Stimulated activated memory B cell treated with anti-CD40 and anti-IgM and Interleukin-4, amounts not matched to agents 10 μg/mL and 1 μg/mL and 100 μg/mL, for 72 hours (primary cell): ENCODE measurements at regions not wholly inside any gene's neighbourhood (a gene's known extent, or its start where the extent isn't known, plus 50 kb on each side); places are given as distances from the start of the nearest gene placed in this dataset.

Experiments used
- ATAC-seq: fragments of 150-1000 bp; cut with Tn5 transposase; 2 replicates; pipeline ENCODE4 v1.10.0; 2021
- H3K27ac Mint-ChIP-seq: one replicate; pipeline ENCODE4 v1.8.0; 2022; ENCODE audit warnings: mild to moderate bottlenecking, mixed read lengths
- H3K27me3 Mint-ChIP-seq: one replicate; pipeline ENCODE4 v1.8.0; 2022; ENCODE audit warnings: mixed read lengths
- H3K36me3 Mint-ChIP-seq: one replicate; pipeline ENCODE4 v1.8.0; 2022; ENCODE audit warnings: mixed read lengths
- H3K4me1 Mint-ChIP-seq: one replicate; pipeline ENCODE4 v1.8.0; 2022; ENCODE audit warnings: mixed read lengths
- H3K4me3 Mint-ChIP-seq: one replicate; pipeline ENCODE4 v1.8.0; 2022; ENCODE audit warnings: mild to moderate bottlenecking, moderate library complexity, mixed read lengths
- H3K9me3 Mint-ChIP-seq: one replicate; pipeline ENCODE4 v1.8.0; 2022; ENCODE audit warnings: mixed read lengths

DNA sequence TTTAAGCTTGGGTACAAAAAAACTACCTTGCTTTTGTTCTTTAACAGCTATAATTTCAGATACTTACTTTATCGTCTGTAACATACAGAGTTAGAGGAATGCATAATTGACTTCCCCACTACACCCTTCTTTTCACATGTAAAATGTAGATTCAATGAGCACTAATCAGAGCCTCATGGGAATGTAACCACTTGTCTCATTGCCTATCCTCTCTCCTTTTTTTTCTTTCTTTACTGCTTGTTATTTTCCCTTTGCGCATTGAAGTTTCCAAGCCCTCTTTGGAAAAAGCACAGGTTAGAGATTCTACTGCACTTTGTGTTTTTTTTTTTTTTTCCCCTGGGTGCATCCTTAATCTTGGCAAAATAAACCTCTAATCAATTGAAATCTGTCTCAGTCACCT, 965.1 kb upstream of the PABPC4L start:
- Mint-ChIP-seq H3K9me3 (peaks cover 3% of the 10 kb centered on the region), H3K27me3 (no peaks in the 10 kb centered on the region), H3K27ac (no peak overlapping the region), H3K36me3 (no peaks in the 10 kb centered on the region), H3K4me1 (no peaks in the 10 kb centered on the region), H3K4me3 (no peak overlapping the region)
- no peak for ATAC-seq

DNA sequence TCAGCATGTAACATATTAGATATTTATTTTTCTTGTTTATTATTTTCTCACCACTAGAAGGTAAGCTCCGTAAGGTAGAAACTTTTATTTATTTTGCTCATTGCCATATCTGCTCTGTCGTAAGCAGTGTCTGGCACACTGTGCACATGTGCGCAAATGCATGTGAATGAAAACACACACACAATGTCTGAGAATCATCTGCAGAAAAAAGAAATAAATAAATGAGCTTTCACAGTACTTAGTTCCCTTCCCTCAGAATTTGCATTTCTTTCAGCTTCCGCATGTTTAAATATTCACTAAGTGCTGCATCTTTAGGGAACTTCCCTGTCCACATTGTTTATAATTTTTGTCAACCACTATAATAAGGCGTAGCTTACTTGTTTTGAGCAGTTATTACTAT, 963.0 kb upstream of the PABPC4L start:
- Mint-ChIP-seq H3K4me3 (no peak overlapping the region), H3K9me3 (peaks cover 2% of the 10 kb centered on the region), H3K27ac (no peak overlapping the region), H3K4me1 (no peaks in the 10 kb centered on the region), H3K27me3 (no peaks in the 10 kb centered on the region), H3K36me3 (no peaks in the 10 kb centered on the region)
- no peak for ATAC-seq

DNA sequence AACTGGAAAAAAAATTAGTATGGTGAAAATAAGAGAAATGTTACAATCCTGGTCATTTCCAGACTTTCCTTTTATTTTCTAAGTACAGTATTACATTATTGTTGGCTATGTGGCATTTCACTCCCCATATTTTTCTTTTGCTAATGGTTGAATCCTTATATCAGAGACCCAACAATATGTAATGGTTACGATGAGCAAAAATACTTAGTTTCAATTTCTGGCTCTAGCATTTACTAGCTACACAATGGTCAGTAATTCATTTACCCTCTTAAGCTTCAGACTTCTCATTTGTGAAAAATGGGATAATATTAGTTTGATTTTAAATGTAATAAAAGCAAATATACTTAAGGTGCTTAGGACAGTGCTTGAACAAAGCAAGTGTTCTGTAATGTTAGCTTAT, 942.9 kb upstream of the PABPC4L start:
- no peak overlapping the region for H3K4me3 Mint-ChIP-seq
- no peak for ATAC-seq
- peaks cover 8% of the 10 kb centered on the region for H3K9me3 Mint-ChIP-seq
- no peaks in the 10 kb centered on the region for H3K27me3 Mint-ChIP-seq
- no peaks in the 10 kb centered on the region for H3K4me1 Mint-ChIP-seq
- no peaks in the 10 kb centered on the region for H3K36me3 Mint-ChIP-seq
- no peak overlapping the region for H3K27ac Mint-ChIP-seq

DNA sequence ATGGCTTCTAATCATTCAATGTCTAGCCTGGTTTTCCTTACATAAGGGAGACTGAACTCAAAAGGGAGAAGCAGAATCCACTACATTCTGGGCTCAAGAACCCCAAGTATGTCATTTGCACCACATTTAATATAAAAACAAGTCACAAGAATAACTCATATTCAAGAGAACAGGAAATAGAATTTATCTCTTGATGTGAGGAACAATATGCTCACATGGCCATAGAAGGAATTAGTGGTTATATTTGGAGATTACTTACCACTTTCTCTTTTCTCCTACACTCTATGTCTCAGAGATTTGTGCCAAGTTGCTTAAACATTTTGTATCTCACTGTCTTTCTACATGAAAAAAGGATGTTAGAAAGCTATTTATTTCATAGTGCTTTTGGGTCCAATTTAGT, 922.6 kb upstream of the PABPC4L start:
- H3K4me3 Mint-ChIP-seq = no peak overlapping the region
- no peaks in the 10 kb centered on the region for H3K9me3 Mint-ChIP-seq
- no peaks in the 10 kb centered on the region for H3K4me1 Mint-ChIP-seq
- H3K27ac Mint-ChIP-seq = no peak overlapping the region
- H3K27me3 Mint-ChIP-seq = no peaks in the 10 kb centered on the region
- no peak for ATAC-seq
- no peaks in the 10 kb centered on the region for H3K36me3 Mint-ChIP-seq

DNA sequence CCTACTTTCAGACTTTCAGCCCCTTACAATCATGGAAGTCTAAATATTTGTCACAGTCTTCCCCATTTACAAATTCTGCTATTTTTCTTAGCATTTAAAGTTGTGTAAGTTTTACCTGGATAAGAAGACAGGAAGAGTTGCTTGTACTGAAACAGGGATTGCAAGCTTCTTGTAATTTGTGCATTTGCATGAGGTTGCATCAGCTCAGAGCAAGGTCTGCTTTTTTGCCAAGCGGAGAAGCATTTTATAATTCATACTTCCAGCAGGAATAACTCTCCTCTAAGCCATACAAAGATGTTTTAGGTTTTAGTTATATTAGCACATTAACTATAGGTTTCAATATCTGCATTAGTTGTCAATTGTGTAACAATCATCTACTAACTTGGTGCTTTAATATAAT, 922.0 kb upstream of the PABPC4L start:
- Mint-ChIP-seq H3K4me3 (no peak overlapping the region), H3K36me3 (no peaks in the 10 kb centered on the region), H3K9me3 (no peaks in the 10 kb centered on the region), H3K27me3 (no peaks in the 10 kb centered on the region), H3K4me1 (no peaks in the 10 kb centered on the region), H3K27ac (no peak overlapping the region)
- ATAC-seq = no peak

DNA sequence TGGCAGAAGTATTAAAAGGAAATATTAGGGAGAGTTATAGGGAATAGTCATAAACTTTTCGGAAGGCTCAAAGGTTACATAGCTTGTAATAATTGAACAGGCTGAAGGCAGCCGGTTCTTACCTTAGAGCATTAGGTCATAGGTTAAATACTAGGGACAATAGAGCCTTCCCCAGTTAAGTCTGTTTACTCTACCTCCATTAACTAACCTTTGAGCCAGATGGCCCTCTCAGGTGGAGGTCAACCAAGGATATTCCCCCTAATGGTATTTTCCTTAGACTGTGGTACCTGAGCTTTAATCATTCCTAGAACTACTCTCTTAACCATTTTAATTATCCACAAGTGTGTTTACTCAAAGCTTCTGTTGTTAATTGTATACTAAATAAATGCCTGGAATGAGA, 920.9 kb upstream of the PABPC4L start:
- Mint-ChIP-seq H3K27ac (no peak overlapping the region), H3K4me3 (no peak overlapping the region), H3K9me3 (no peaks in the 10 kb centered on the region), H3K36me3 (no peaks in the 10 kb centered on the region), H3K4me1 (no peaks in the 10 kb centered on the region), H3K27me3 (no peaks in the 10 kb centered on the region)
- ATAC-seq = no peak

DNA sequence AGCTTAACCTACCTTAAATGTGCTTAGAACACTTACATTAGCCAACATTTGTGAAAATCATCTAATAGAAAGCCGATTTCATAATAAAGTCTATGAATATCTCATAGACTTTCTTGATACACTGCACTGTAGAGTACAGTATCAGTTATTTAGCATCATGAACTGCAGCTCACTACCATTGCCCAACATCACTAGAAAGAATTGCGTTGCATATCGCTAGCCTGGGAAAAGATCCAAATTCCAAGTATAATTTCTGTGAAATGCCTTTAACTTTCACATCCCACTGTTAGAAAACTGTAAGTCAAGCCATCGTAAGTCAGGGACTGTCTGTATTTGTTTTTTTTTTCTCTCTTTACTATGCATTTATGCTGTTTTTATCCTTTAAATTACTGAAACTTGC, 918.6 kb upstream of the PABPC4L start:
- H3K4me1 Mint-ChIP-seq = no peaks in the 10 kb centered on the region
- no peaks in the 10 kb centered on the region for H3K36me3 Mint-ChIP-seq
- no peak for ATAC-seq
- no peak overlapping the region for H3K4me3 Mint-ChIP-seq
- H3K27ac Mint-ChIP-seq = no peak overlapping the region
- no peaks in the 10 kb centered on the region for H3K27me3 Mint-ChIP-seq
- peaks cover 3% of the 10 kb centered on the region for H3K9me3 Mint-ChIP-seq

DNA sequence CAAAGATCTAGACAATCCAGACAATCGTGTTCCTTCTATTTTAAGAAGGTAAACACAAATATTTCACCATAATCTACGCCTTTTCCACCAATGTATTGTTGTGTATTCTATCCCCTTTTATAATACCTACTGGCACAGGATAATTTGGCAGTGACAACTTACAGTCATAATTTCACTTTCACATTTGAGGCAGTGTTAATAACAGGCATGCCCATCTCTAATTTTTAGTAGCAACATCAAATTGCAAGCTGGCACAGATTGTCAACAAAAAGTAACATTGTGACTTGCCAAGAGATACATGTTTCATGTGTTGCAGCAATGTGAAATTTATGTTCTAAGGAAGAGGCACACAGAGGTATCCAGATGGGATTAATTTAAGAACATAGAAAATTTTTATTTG, 912.5 kb upstream of the PABPC4L start:
- H3K36me3 Mint-ChIP-seq = no peaks in the 10 kb centered on the region
- no peak overlapping the region for H3K4me3 Mint-ChIP-seq
- H3K27ac Mint-ChIP-seq = no peak overlapping the region
- H3K27me3 Mint-ChIP-seq = no peaks in the 10 kb centered on the region
- H3K4me1 Mint-ChIP-seq = no peaks in the 10 kb centered on the region
- ATAC-seq = no peak
- peaks cover 12% of the 10 kb centered on the region for H3K9me3 Mint-ChIP-seq

DNA sequence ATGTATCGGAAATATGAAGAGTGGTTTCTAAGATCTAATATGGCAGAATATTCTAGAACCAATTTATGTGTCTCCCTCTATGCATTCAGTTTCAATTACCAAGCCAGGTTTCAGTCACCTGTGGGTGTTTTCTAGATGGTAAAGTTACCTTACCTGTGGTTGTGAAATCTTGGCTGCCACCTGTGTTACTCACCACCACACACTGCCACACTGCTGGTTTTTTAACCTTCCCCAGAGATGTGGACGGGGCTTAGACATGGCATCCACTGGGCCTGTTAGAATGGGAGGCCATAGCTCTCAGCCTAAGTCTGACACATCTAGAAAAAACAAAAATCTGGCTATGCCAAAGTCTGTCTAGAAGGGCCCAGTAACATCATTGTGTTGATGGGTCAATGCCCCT, 896.5 kb upstream of the PABPC4L start:
- Mint-ChIP-seq H3K9me3 (no peaks in the 10 kb centered on the region), H3K36me3 (no peaks in the 10 kb centered on the region), H3K4me1 (no peaks in the 10 kb centered on the region), H3K4me3 (no peak overlapping the region), H3K27ac (no peak overlapping the region), H3K27me3 (no peaks in the 10 kb centered on the region)
- ATAC-seq = no peak

DNA sequence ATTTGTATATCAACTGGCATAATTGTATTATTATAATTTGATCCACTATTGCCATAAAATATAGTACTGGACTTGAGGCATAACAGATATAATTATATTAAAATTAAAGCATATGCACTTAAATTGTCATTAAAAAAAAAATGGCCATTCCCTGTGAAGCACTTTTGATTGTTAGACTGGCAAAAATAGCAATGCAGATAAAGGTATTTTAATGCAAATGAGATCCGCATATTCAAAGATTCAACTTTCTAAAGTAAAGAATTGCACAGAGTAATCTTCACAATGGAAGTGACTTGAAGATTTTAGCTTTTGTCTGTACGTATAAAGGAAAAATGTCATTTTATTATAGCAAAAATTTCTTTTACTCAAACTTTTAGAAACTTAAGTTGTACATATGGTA, 871.8 kb upstream of the PABPC4L start:
- Mint-ChIP-seq H3K27ac (no peak overlapping the region), H3K36me3 (no peaks in the 10 kb centered on the region), H3K9me3 (peaks cover 21% of the 10 kb centered on the region), H3K4me1 (no peaks in the 10 kb centered on the region), H3K4me3 (no peak overlapping the region), H3K27me3 (no peaks in the 10 kb centered on the region)
- no peak for ATAC-seq

DNA sequence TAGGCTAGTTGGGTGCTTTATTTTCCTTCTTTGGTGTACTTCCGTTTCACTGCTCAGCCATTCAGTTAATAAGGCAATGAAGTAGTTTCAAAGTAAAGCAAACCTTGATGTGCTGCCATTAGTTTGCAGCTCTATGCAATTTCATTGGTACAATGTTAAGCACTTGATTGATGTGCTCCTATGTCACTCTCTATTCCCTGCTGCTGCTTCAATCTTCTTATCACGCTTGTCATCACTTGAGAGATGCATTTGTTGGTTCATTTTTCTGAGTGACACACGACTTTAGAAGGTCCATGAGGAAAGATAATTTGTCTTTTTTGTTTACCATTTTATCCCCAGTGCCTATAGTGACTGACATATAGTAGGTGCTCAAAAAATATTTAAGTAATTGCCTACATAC, 871.0 kb upstream of the PABPC4L start:
- Mint-ChIP-seq H3K27me3 (no peaks in the 10 kb centered on the region), H3K4me1 (no peaks in the 10 kb centered on the region), H3K4me3 (no peak overlapping the region), H3K27ac (no peak overlapping the region), H3K36me3 (no peaks in the 10 kb centered on the region), H3K9me3 (peaks cover 14% of the 10 kb centered on the region)
- no peak for ATAC-seq

DNA sequence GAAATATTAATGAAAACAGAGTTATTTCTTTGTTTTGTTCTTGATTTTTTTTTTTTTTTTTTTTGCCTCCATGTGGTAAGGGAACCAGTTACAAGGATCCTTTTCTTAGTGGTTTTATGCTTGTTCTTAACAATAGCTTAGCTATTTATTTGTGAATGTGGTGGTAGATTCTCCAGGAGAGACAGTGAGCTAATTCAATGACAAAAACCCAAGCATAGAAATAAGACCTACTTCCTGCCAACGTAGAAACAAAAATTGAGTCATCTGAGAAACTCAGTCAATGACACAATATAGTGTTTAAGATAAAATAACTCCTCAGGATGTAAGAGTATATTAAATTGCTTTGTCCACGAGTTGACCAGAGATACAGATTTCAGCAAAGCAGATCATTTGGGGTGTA, 863.8 kb upstream of the PABPC4L start:
- Mint-ChIP-seq H3K36me3 (no peaks in the 10 kb centered on the region), H3K9me3 (peaks cover 3% of the 10 kb centered on the region), H3K4me3 (no peak overlapping the region), H3K4me1 (no peaks in the 10 kb centered on the region), H3K27me3 (no peaks in the 10 kb centered on the region), H3K27ac (no peak overlapping the region)
- no peak for ATAC-seq

DNA sequence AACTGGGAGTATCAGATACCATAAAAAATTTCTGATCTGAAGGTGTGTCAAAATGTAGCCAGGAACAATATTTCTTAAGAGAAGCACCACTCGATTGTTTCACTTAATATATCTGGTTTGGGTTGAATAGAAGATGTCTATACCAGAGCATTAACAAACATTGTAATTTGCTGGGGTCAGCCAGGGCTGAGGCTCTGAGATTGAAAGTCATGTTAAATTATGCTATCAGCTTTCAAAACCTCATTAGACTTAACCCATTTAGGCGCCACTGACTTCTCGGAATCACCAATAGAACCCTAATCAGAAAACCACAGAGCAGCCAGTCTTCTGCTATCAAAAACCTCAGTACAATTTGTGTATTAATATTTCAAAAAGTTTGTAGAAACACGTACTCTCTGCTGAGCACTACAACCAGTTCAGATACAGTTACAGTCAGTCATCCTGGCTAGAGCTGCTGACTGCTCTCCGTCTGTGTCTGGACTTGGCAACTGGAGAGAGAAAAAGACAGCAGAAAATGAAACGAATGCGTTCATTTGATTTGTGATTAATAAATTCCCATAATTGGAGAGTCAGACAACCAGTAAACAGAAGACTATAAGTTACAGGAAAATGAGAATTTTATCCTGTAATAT, 848.6 kb upstream of the PABPC4L start:
- peaks cover under 1% of the 10 kb centered on the region for H3K9me3 Mint-ChIP-seq
- ATAC-seq = no peak
- H3K36me3 Mint-ChIP-seq = no peaks in the 10 kb centered on the region
- no peak overlapping the region for H3K4me3 Mint-ChIP-seq
- no peaks in the 10 kb centered on the region for H3K27me3 Mint-ChIP-seq
- no peak overlapping the region for H3K27ac Mint-ChIP-seq
- H3K4me1 Mint-ChIP-seq = no peaks in the 10 kb centered on the region

DNA sequence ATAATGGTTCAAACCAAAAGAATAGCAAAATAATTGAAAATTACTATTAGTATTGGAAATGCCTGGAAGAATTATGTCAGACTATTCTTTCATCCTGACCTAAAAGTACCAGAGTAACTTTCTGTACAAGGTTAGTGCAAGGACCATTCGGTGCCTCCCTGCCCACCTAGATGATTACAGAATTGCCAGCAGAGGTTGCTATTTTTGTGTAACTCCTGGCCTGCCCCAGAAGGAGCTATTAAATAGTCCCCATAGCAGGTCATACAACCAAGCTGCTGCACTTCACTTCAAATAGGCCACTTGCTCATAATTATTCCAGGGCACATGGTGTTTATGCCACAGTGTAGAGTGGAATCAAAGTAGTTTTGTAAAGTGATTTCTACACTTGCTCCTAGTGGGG, 831.1 kb upstream of the PABPC4L start:
- H3K4me1 Mint-ChIP-seq = no peaks in the 10 kb centered on the region
- no peak for ATAC-seq
- no peaks in the 10 kb centered on the region for H3K27me3 Mint-ChIP-seq
- no peaks in the 10 kb centered on the region for H3K36me3 Mint-ChIP-seq
- H3K4me3 Mint-ChIP-seq = no peak overlapping the region
- H3K9me3 Mint-ChIP-seq = no peaks in the 10 kb centered on the region
- H3K27ac Mint-ChIP-seq = no peak overlapping the region

DNA sequence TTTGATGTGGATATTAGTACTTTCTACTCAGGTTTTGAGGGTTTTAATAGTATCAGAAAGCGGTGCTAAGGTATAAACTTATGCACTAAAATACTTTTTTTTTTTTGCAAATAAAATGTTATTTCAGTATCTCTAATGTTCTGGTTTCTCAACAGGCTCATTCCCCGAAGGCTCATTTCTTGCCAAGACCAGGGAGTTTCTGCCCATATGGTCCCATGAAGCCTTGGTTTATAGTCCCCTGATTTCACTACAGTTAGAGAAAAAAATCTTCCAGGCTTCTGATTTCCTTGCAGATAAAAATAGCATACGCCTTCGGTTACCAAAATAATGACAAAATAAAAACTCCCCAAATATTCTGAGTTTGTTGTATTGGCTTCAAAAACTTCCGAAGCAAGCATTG, 814.2 kb upstream of the PABPC4L start:
- Mint-ChIP-seq H3K27ac (no peak overlapping the region), H3K4me3 (no peak overlapping the region), H3K36me3 (no peaks in the 10 kb centered on the region), H3K27me3 (no peaks in the 10 kb centered on the region), H3K9me3 (peaks cover 7% of the 10 kb centered on the region), H3K4me1 (no peaks in the 10 kb centered on the region)
- ATAC-seq = no peak

DNA sequence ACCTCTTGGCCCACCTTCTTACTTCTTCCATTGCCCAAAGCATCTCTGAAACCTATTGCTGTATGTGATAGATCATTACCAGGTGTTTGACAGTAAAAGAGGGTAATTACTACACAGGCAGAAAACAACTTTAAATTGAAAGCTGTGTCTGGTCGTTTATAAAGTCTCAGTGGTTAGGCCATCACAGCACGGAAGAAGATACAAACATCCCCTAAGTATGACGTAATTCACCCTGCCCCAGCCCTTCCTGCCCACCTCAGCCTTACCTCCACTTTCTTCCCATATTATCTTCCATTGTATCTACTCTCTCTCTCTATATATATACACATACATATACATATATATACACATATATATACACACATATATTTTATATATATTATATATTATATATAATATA, 805.8 kb upstream of the PABPC4L start:
- no peak overlapping the region for H3K4me3 Mint-ChIP-seq
- no peak for ATAC-seq
- no peak overlapping the region for H3K27ac Mint-ChIP-seq
- peaks cover 3% of the 10 kb centered on the region for H3K9me3 Mint-ChIP-seq
- H3K36me3 Mint-ChIP-seq = no peaks in the 10 kb centered on the region
- no peaks in the 10 kb centered on the region for H3K27me3 Mint-ChIP-seq
- H3K4me1 Mint-ChIP-seq = no peaks in the 10 kb centered on the region

DNA sequence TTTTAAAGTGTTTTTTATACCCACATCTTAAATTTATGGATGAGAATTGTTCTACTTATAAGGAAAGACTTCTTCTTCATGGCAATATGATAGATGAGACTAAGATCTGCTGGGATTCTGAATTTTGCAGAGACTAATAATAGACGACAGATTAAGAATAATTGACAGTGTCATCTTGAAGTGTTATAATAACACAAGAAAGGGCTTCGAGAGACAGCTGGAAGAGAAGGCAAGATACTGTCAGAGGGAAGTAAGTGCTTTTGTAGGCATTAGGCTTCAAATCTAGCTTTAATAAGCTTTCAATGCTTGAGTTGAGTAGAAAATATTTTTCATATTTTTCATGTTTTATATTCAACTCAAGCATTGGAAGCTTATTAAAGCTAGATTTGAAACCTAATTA, 797.6 kb upstream of the PABPC4L start:
- ATAC-seq = no peak
- H3K9me3 Mint-ChIP-seq = no peaks in the 10 kb centered on the region
- no peak overlapping the region for H3K27ac Mint-ChIP-seq
- no peaks in the 10 kb centered on the region for H3K4me1 Mint-ChIP-seq
- no peaks in the 10 kb centered on the region for H3K36me3 Mint-ChIP-seq
- no peak overlapping the region for H3K4me3 Mint-ChIP-seq
- H3K27me3 Mint-ChIP-seq = no peaks in the 10 kb centered on the region
